ACHN (cell line): ENCODE measurements at regions not wholly inside any gene's neighbourhood (a gene's known extent, or its start where the extent isn't known, plus 50 kb on each side); places are given as distances from the start of the nearest gene placed in this dataset.
"Not testable (repeated sequence)": the region's sequence is repeated elsewhere in the genome, so short reads cannot be mapped to it uniquely, and the experiment has no call there.

Source experiments
- DNase-seq: peaks from one replicate; pipeline ENCODE4 v3.0.0-alpha.2; 2015
- in situ Hi-C: cut with HindIII; loops from 2 replicates; pipeline ENCODE4 v1.10.0; 2017; ENCODE audit warnings: low sequenced_read_pairs, low pct_ligation_motif_present, low pct_unique_long_range_greater_than_20kb

DNA sequence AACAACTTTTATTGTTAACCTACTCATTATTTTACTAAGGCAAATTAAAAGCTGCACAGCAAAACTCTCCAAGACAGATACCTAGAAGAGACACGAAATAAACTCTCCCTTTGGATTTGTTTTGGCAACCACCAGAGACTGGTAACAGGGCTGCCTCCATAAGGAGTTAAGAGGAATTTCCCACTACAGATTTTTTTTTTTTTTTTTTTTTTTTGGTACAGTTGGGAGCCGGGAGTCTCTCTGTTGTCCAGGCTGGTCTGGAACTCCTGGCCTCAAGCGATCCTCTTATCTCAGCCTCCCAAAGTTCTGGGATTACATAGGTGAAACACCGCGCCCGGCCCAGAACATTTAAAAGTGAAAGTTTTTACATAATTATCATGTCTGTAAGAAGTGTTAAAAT is 73.6 kb upstream of the VGLL4 start:
- DNase-seq: peak; percentile 53
- in situ Hi-C loops: no loop called here

DNA sequence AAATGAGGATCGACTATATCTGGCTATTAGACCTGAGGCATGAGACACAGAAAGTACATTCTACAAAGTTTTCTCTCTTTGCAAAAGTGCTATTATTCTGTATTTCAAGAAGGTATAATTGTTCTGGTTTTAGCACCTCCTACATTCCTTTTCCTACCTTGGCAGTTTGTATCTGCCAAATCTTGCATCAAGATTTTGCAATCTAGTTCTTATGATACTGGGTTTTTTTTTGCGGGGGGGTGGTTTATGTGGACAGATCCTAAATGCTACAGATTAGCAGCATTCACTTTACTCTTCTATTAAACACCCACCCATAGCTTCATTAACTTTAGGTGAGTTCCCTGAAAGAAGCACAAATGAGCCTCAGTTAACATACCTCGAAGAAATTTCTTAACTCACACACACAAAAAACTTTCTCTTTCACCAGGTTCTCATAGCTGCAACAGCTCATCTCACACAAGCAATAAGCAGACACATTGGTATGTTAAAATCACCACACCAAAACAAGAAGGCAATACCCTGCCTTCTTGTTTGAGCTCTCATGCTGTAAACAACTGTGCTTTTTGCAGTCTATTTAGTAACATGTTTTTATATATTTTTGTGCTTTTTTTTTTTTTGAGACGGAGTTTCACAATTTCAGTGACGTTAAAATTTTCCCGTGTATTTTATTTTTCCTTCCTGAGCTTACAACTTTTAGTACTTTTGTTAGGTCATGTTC is 73.0 kb upstream of the VGLL4 start:
- in situ Hi-C loops: no loop called here
- DNase-seq: peak; percentile 25

DNA sequence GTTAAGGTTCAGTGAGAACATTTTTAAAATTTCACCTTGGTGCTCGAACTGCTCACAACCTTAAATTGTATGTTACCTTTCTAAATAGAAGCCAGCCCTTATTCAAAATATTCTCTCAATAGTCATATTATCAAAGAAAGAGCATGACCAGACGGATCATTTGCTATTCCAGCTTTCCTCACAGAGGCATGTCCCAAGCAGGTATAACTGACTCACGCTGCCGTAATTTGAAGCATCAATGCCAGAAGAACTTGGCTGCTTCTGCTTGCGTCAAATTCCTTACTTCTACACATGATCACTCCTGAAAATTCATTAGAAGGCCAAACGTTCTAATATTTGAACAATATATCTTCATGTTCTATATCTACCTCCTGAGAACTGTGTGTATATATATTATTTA is 69.5 kb upstream of the VGLL4 start:
- in situ Hi-C loops: no loop called here
- no peak for DNase-seq

- no peak for DNase-seq
- in situ Hi-C loops: no loop called here
Measured at GRCh38 chr3:11712646-11713045, 68.9 kb upstream of the VGLL4 start.

GRCh38 chr3:11711876-11712275 is 68.2 kb upstream of the VGLL4 start:
- in situ Hi-C loops: no loop called here
- DNase-seq: no peak

DNA sequence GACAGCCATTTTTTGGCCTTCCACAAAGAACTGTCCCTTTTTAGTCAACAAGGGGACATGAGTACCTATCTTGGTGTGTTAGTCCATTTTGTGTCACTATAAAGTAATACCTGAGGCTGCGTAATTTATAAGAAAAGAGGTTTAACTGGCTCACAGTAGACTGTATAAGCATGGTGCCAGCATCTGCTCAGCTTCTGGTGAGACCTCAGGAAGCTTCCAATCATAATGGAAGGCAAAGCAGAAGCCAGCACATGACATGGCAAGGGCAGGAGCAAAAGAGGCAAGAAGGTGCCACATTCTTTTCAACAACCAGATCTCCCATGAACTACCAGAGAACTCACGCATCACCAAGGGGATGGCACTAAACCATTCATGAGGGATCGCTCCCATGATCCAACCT is 66.1 kb upstream of the VGLL4 start:
- in situ Hi-C loops: no loop called here

DNA sequence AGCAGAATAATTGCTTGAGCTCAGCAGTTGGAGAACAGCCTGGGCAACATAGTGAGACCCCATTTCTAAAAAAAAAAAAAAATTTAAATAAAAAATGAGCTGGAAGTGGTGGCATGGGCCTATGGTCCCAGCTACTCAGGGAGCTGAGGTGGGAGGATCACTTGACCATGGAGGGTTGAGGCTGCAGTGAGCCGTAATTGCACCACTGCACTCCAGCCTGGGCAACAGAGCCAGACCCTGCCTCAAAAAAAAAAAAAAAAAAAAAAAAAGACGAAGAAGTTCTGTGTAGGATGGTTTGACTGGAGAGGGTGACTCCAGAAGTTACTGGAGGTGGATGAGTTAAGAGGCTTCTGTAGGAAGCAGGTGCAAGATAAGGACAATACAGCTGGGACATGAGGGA is 63.4 kb upstream of the VGLL4 start:
- DNase-seq, in situ Hi-C loops: not testable (repeated sequence)

More for the DNA sequence above, 66.1 kb upstream of the VGLL4 start:
- DNase-seq: no peak

- no peak for DNase-seq
- in situ Hi-C loops: no loop called here
Measured at GRCh38 chr3:11706604-11707003, 62.9 kb upstream of the VGLL4 start.

DNA sequence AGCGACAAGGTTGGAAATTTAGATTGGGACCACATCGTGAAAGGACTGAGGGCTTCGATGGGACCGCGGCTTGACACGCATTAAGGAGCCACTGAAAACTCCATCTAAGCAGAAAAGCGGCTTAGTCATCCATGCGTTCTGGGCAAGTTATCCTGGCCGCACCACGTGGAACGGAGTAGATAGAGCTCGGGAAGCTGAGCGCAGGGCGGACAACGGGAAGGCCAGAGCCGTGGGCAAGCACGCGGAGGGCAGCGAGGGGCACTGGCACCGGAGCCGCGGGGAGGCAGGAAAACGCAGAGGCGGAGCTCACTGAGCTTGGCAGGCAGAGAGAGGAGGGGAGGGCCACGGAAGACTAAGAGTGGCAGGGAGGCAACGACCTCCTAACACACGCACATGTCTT is 61.3 kb upstream of the VGLL4 start:
- in situ Hi-C loops: no loop called here
- DNase-seq: no peak

DNA sequence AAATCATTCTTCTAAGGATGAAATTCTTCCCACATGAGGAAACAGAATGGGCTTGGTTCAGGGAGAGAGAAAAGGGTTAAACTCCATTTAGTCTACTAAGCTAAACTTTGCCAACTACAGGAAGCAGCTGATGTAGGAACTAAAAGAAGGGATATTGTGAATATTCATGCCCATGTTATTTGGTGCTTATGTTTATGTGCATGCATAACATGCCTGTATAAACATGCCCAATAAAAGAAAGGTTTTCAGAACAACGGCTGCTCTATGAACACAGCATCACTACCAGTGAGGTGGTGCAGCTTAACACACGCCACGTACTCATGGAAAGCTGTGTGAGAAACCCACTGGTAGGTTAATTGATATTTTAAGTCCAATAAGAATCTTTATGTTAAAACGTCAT is 59.4 kb upstream of the VGLL4 start:
- in situ Hi-C loops: no loop called here
- no peak for DNase-seq

- in situ Hi-C loops: no loop called here
- no peak for DNase-seq
Measured at GRCh38 chr3:11699083-11699427, 55.3 kb upstream of the VGLL4 start.

DNA sequence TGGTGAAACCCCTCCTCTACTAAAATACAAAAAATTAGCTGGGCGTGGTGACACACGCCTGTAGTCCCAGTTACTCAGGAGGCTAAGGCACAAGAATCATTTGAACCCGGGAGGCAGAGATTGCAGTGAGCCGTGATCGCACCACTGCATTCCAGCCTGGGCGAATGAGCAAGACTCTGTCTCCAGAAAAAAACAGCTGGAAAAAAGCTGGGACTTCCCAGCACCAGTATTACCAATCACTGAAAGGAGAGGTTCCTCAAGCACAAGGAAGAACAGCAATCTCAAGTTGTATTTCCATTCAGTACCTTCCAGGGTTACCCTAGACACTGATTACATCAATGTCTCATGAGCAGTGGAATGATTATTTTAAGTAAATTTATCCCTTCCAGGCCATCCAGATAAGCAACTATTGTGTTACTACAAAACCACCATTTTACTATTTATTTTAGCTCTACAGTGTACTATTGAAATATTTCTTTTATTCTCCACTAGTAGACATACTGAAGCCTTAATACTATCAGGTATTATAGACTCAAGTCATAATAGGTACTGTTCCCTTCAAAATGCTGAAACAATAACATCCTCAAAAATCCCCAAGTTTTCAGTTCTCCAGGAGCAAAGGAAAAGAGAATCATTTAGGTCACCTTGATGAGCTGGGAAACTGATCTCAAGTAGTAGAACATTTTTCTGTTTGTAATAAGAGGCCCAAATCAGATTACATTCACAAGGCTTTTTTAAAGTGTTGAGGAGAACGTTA is 54.8 kb upstream of the VGLL4 start:
- in situ Hi-C loops: no loop called here
- no peak for DNase-seq

- in situ Hi-C loops: no loop called here
- no peak for DNase-seq
Measured at GRCh38 chr3:11697701-11698100, 54.0 kb upstream of the VGLL4 start.

GRCh38 chr3:11696054-11696453 is 52.3 kb upstream of the VGLL4 start:
- no peak for DNase-seq
- in situ Hi-C loops: no loop called here
